H1 (cell line): ENCODE measurements at regions not wholly inside any gene's neighbourhood (a gene's known extent, or its start where the extent isn't known, plus 50 kb on each side); places are given as distances from the start of the nearest gene placed in this dataset.

Experiments used
- CTCF ChIA-PET: fragments of 300-600 bp; sonication (Branson Sonifier 250); formaldehyde crosslinking; loops from one replicate; lab custom pipeline; 2021; ENCODE audit not compliant: partially characterized antibody; lab: Charles Lee
- POLR2A ChIA-PET: fragments of 300-600 bp; sonication (Branson Sonifier 250); formaldehyde crosslinking; loops from one replicate; lab custom pipeline; 2021; ENCODE audit warnings: inconsistent platforms; ENCODE audit not compliant: partially characterized antibody; lab: Charles Lee
- DNase-seq, 2 experiments: peaks; one replicate each; pipeline versions ENCODE4 v3.0.0 to v3.0.0-alpha.2; 2010 to 2022; ENCODE audit warnings: low spot score in 2 of 2, low read depth in 1 of 2, mixed read lengths in 1 of 2
- FAIRE-seq: peaks from 2 replicates; lab custom pipeline; 2011; peaks lifted over from hg19 to GRCh38; lab: Jason Lieb, UNC
- H2AFZ ChIP-seq: 2 replicates; pipeline ENCODE4 v1.8.1; 2012; ENCODE audit warnings: low read length, inconsistent platforms
- H2AK5ac ChIP-seq: 2 replicates; pipeline ENCODE4 v1.6.1; 2013; ENCODE audit warnings: low read depth, low read length
- H2BK120ac ChIP-seq: replicated peaks from 2 replicates; pipeline ENCODE3; 2013; ENCODE audit warnings: low read depth, low read length, inconsistent platforms
- H2BK12ac ChIP-seq: 2 replicates; pipeline ENCODE4 v1.6.1; 2013; ENCODE audit warnings: low read depth, low read length
- H2BK15ac ChIP-seq: 2 replicates; pipeline ENCODE4 v1.6.1; 2013; ENCODE audit warnings: low read length
- H2BK20ac ChIP-seq: 2 replicates; pipeline ENCODE4 v1.6.1; 2013; ENCODE audit warnings: low read length
- H2BK5ac ChIP-seq: 2 replicates; pipeline ENCODE4 v1.6.1; 2013; ENCODE audit warnings: low read depth, low read length
- H3K14ac ChIP-seq: 2 replicates; pipeline ENCODE4 v1.6.1; 2013; ENCODE audit warnings: inconsistent platforms; ENCODE audit not compliant: insufficient read length
- H3K18ac ChIP-seq: 2 replicates; pipeline ENCODE4 v1.6.1; 2013; ENCODE audit warnings: low read length; ENCODE audit errors: extremely low read depth
- H3K23ac ChIP-seq: 2 replicates; pipeline ENCODE4 v1.6.1; 2013; ENCODE audit warnings: inconsistent platforms; ENCODE audit not compliant: insufficient read length
- H3K23me2 ChIP-seq: 2 replicates; pipeline ENCODE4 v1.6.1; 2013; ENCODE audit warnings: low read depth, low read length
- H3K27ac ChIP-seq: 2 replicates; pipeline ENCODE4 v1.6.1; 2011; ENCODE audit warnings: low read depth, low read length, inconsistent platforms
- H3K27me3 ChIP-seq, 4 experiments: replicated peaks in 1 of 4; 1 replicate in 1 of 4; 2 replicates in 3 of 4; pipeline versions ENCODE4 v1.6.1 to v1.8.1; 2011 to 2013; ENCODE audit warnings: low read length in 3 of 4, mild to moderate bottlenecking in 3 of 4, inconsistent platforms in 2 of 4, mixed read lengths in 2 of 4, moderate library complexity in 1 of 4; ENCODE audit not compliant: control insufficient read depth in 3 of 4, insufficient read depth in 3 of 4; ENCODE audit errors: extremely low read depth in 1 of 4
- H3K36me3 ChIP-seq, 4 experiments: 2 replicates each; pipeline versions ENCODE4 v1.6.1 to v1.8.1; 2011 to 2013; ENCODE audit warnings: mild to moderate bottlenecking in 4 of 4, low read length in 3 of 4, moderate library complexity in 2 of 4, control low read depth in 1 of 4, inconsistent platforms in 1 of 4; ENCODE audit not compliant: insufficient read depth in 4 of 4, control insufficient read depth in 2 of 4
- H3K4ac ChIP-seq: replicated peaks from 2 replicates; pipeline ENCODE3; 2013; ENCODE audit warnings: low read length, low read depth, mixed read lengths, inconsistent platforms; ENCODE audit not compliant: insufficient read length
- H3K4me1 ChIP-seq, 4 experiments: replicated peaks in 1 of 4; 1 replicate in 1 of 4; 2 replicates in 3 of 4; pipeline versions ENCODE4 v1.6.1 to v1.8.1; 2011 to 2013; ENCODE audit warnings: low read length in 3 of 4, inconsistent platforms in 2 of 4, mixed read lengths in 1 of 4; ENCODE audit not compliant: insufficient read depth in 4 of 4, control insufficient read depth in 3 of 4
- H3K4me2 ChIP-seq, 2 experiments: 2 replicates each; pipeline versions ENCODE4 v1.6.1 to v1.8.1; 2011 to 2013; ENCODE audit warnings: low read depth in 2 of 2, low read length in 2 of 2, control low read depth in 1 of 2, inconsistent platforms in 1 of 2, mild to moderate bottlenecking in 1 of 2; ENCODE audit not compliant: insufficient read depth in 1 of 2
- H3K4me3 ChIP-seq, 4 experiments: fragments of 200-600, 300-600 bp in 1 of 4; sonication (generic), shearing (Covaris generic), sonication (Bioruptor Twin) in 1 of 4; 2 replicates each; pipeline versions ENCODE4 v1.5.1 to v1.8.1; 2011 to 2016; ENCODE audit warnings: low read length in 4 of 4, low read depth in 3 of 4, control low read depth in 2 of 4, inconsistent platforms in 2 of 4, mild to moderate bottlenecking in 2 of 4, mixed read lengths in 1 of 4, moderate library complexity in 1 of 4; ENCODE audit not compliant: insufficient read depth in 2 of 4; ENCODE audit errors: extremely low read depth in 1 of 4
- H3K56ac ChIP-seq: replicated peaks from 2 replicates; pipeline ENCODE3; 2013; ENCODE audit warnings: low read depth, mild to moderate bottlenecking, mixed read lengths, low read length, inconsistent platforms; ENCODE audit not compliant: insufficient read length
- H3K79me1 ChIP-seq: 2 replicates; pipeline ENCODE4 v1.6.1; 2013; ENCODE audit warnings: low read depth, low read length, control low read depth
- H3K79me2 ChIP-seq, 2 experiments: 2 replicates each; pipeline versions ENCODE4 v1.6.1 to v1.8.1; 2012 to 2013; ENCODE audit warnings: low read length in 2 of 2, mild to moderate bottlenecking in 2 of 2, inconsistent platforms in 1 of 2; ENCODE audit not compliant: insufficient read depth in 2 of 2, control insufficient read depth in 1 of 2
- H3K9ac ChIP-seq, 4 experiments: replicated peaks in 1 of 4; 1 replicate in 1 of 4; 2 replicates in 3 of 4; pipeline versions ENCODE4 v1.6.1 to v1.8.1; 2011 to 2013; ENCODE audit warnings: low read depth in 3 of 4, low read length in 3 of 4, control low read depth in 2 of 4, mild to moderate bottlenecking in 2 of 4, moderate library complexity in 2 of 4, inconsistent platforms in 1 of 4; ENCODE audit errors: extremely low read depth in 1 of 4
- H3K9me3 ChIP-seq, 2 experiments: 2 replicates each; pipeline versions ENCODE4 v1.6.1 to v1.8.1; 2012 to 2013; ENCODE audit warnings: mild to moderate bottlenecking in 2 of 2, moderate library complexity in 2 of 2, control low read depth in 1 of 2, inconsistent platforms in 1 of 2, low read depth in 1 of 2, low read length in 1 of 2, mixed read lengths in 1 of 2; ENCODE audit not compliant: insufficient read depth in 2 of 2
- H4K20me1 ChIP-seq, 2 experiments: replicated peaks in 1 of 2; 2 replicates each; pipeline versions ENCODE3 to v1.8.1; 2011 to 2013; ENCODE audit warnings: inconsistent platforms in 2 of 2, low read length in 2 of 2, mild to moderate bottlenecking in 1 of 2; ENCODE audit not compliant: insufficient read depth in 2 of 2, control insufficient read depth in 1 of 2
- H4K5ac ChIP-seq: 2 replicates; pipeline ENCODE4 v1.6.1; 2013; ENCODE audit warnings: low read length, low read depth, mixed read lengths, inconsistent platforms; ENCODE audit not compliant: insufficient read length
- H4K8ac ChIP-seq: 2 replicates; pipeline ENCODE4 v1.8.0; 2013; ENCODE audit warnings: mild to moderate bottlenecking, moderate library complexity, low read length, inconsistent platforms; ENCODE audit not compliant: insufficient read depth; ENCODE audit errors: extremely low read depth
- H4K91ac ChIP-seq: replicated peaks from 2 replicates; pipeline ENCODE3; 2013; ENCODE audit warnings: low read length, mixed read lengths, inconsistent platforms; ENCODE audit not compliant: insufficient read length
- BACH1 ChIP-seq: IDR thresholded peaks from 2 replicates; pipeline ENCODE4 v1.6.1; 2012; ENCODE audit warnings: low read length, improper control_type of control experiment
- CBX8 ChIP-seq: fragments of 300-800, 300-1000 bp; sonication (generic); IDR thresholded peaks from 2 replicates; pipeline ENCODE4 v1.7.1; 2016; ENCODE audit warnings: low read depth, low read length, borderline replicate concordance
- CEBPB ChIP-seq: IDR thresholded peaks from 2 replicates; pipeline ENCODE4 v1.6.1; 2012; ENCODE audit warnings: low read depth, low read length
- FOSL1 ChIP-seq: IDR thresholded peaks from 2 replicates; pipeline ENCODE4 v1.6.1; 2011; ENCODE audit warnings: mild to moderate bottlenecking, low read depth, low read length, moderate library complexity; ENCODE audit not compliant: insufficient read depth
- KDM1A ChIP-seq: fragments of 200-600, 300-600 bp; sonication (generic); IDR thresholded peaks from 2 replicates; pipeline ENCODE4 v1.7.1; 2016; ENCODE audit warnings: mild to moderate bottlenecking, low read length, borderline replicate concordance
- MAFK ChIP-seq: IDR thresholded peaks from 2 replicates; pipeline ENCODE4 v1.6.1; 2012; ENCODE audit warnings: low read depth, mild to moderate bottlenecking, improper control_type of control experiment, low read length
- PHF8 ChIP-seq: fragments of 200-600 bp; sonication (generic); conservative IDR thresholded peaks from 2 replicates; pipeline ENCODE4 v1.7.1; 2012; ENCODE audit warnings: low read depth, mild to moderate bottlenecking, inconsistent platforms, low read length, moderate library complexity
- POLR2A ChIP-seq, 2 experiments: IDR thresholded peaks; 1 replicate in 1 of 2; 2 replicates in 1 of 2; pipeline ENCODE4 v1.6.1; 2011; ENCODE audit warnings: low read depth in 2 of 2, low read length in 2 of 2, mild to moderate bottlenecking in 2 of 2; ENCODE audit errors: control extremely low read depth in 1 of 2
- POU5F1 ChIP-seq: IDR thresholded peaks from 2 replicates; pipeline ENCODE4 v1.6.1; 2011; ENCODE audit warnings: low read depth, mild to moderate bottlenecking, low read length, moderate library complexity
- RXRA ChIP-seq: IDR thresholded peaks from 2 replicates; pipeline ENCODE4 v1.6.1; 2011; ENCODE audit warnings: low read depth, mild to moderate bottlenecking, low read length, moderate library complexity; ENCODE audit not compliant: insufficient read depth
- SIN3A ChIP-seq, 2 experiments: IDR thresholded peaks in 1 of 2; conservative IDR thresholded peaks in 1 of 2; 2 replicates each; pipeline ENCODE4 v1.6.1; 2011 to 2012; ENCODE audit warnings: low read length in 2 of 2, improper control_type of control experiment in 1 of 2, low read depth in 1 of 2, mild to moderate bottlenecking in 1 of 2
- SP1 ChIP-seq: IDR thresholded peaks from 2 replicates; pipeline ENCODE4 v1.6.1; 2011; ENCODE audit warnings: low read depth, low read length
- WGBS, 2 experiments: shearing (Covaris generic) in 1 of 2; methylation state at CpG; one replicate each; pipeline versions ENCODE4 v1.1.6 to v1.1.7; 2013 to 2015; ENCODE audit warnings: low lambda C conversion rate in 2 of 2, mixed read lengths in 2 of 2, inconsistent platforms in 1 of 2, low coverage in 1 of 2, missing lambda C conversion rate in 1 of 2; ENCODE audit not compliant: insufficient replicate concordance in 2 of 2, insufficient coverage in 1 of 2, insufficient read length in 1 of 2; ENCODE audit errors: extremely low coverage in 1 of 2, missing lambda C conversion rate in 1 of 2; 5-methylcytosine and 5-hydroxymethylcytosine counted together
- TF ChIP-seq, protein P1 (sequence below), 3 experiments: IDR thresholded peaks; 1 replicate in 2 of 3; 2 replicates in 1 of 3; pipeline versions ENCODE4 v1.5.1 to v1.6.1; 2011; ENCODE audit warnings: low read length in 3 of 3, mild to moderate bottlenecking in 3 of 3, inconsistent platforms in 2 of 3, low read depth in 1 of 3, moderate library complexity in 1 of 3; ENCODE audit not compliant: insufficient read depth in 1 of 3; ENCODE audit errors: control extremely low read depth in 1 of 3

DNA sequence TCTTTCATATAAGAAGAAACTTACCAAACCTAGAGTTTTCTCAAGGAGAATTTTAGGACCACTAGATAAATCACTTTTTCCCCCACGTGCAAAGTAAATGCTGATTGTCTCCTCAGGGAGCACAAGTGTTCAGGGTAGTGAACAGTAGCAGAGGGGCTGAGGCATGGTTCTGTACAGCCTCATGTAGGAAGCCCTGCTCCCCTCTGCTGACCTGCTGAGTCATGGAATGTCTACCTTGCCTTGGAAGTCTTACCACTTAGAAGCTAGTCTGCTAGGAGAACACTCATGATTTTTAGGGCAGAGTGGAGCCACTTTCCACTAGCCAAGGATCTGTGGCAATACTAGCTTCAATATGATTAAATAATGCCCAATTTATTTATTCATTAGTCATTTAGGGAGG lies 2120.6 kb upstream of the RAG2 start:
- H2AFZ ChIP-seq: peak overlapping the region; percentile 69; the same call in 1 of the 2 replicates
- no peaks in the 10 kb centered on the region for H3K79me1 ChIP-seq
- H3K9ac ChIP-seq: no peak overlapping the region
- 100% methylated on average over 1 of the region's 1 CpG; no CpG with 5 or more reads in 1 of the 2 experiments for WGBS, 2 experiments
- peaks cover 0 to 2% (median 0%) of the 10 kb centered on the region in 4 experiments; a peak in 1 of 7 replicates for H3K4me1 ChIP-seq
- POLR2A ChIA-PET: no interaction called here
- H4K20me1 ChIP-seq: no peaks in the 10 kb centered on the region
- no peak overlapping the region for H3K56ac ChIP-seq
- H4K8ac ChIP-seq: no peak overlapping the region; the same call in 1 of the 2 replicates
- H3K4me3 ChIP-seq: no peak overlapping the region
- no peaks in the 10 kb centered on the region for H3K27me3 ChIP-seq
- H3K36me3 ChIP-seq: no peaks in the 10 kb centered on the region
- no peak overlapping the region for H2BK15ac ChIP-seq
- H3K9me3 ChIP-seq: no peaks in the 10 kb centered on the region
- H2BK20ac ChIP-seq: no peak overlapping the region
- no peak overlapping the region for H2AK5ac ChIP-seq
- H3K4me2 ChIP-seq: no peak overlapping the region
- no peak overlapping the region for H4K91ac ChIP-seq
- TF ChIP-seq POLR2A (IDR thresholded peaks at IDR 0.05; ENCODE audit: control extremely low read depth in 1 of 2, low read depth in 2 of 2, low read length in 2 of 2) (no peak), BACH1 (peak; percentile 78), CEBPB (no peak), POU5F1 (no peak), RXRA (no peak), KDM1A (no peak), CBX8 (no peak), PHF8 (no peak), SIN3A (conservative IDR thresholded peaks at IDR 0.05 in 1 of 2, IDR thresholded peaks at IDR 0.05 in 1 of 2; ENCODE audit: low read depth in 1 of 2, low read length in 2 of 2) (no peak), FOSL1 (no peak), MAFK (peak; percentile 47; the same call in 1 of the 2 replicates), SP1 (no peak)
- TF ChIP-seq, protein P1, sequence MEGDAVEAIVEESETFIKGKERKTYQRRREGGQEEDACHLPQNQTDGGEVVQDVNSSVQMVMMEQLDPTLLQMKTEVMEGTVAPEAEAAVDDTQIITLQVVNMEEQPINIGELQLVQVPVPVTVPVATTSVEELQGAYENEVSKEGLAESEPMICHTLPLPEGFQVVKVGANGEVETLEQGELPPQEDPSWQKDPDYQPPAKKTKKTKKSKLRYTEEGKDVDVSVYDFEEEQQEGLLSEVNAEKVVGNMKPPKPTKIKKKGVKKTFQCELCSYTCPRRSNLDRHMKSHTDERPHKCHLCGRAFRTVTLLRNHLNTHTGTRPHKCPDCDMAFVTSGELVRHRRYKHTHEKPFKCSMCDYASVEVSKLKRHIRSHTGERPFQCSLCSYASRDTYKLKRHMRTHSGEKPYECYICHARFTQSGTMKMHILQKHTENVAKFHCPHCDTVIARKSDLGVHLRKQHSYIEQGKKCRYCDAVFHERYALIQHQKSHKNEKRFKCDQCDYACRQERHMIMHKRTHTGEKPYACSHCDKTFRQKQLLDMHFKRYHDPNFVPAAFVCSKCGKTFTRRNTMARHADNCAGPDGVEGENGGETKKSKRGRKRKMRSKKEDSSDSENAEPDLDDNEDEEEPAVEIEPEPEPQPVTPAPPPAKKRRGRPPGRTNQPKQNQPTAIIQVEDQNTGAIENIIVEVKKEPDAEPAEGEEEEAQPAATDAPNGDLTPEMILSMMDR (IDR thresholded peaks at IDR 0.05; ENCODE audit: control extremely low read depth in 1 of 3, insufficient read depth in 1 of 3, low read depth in 1 of 3, low read length in 3 of 3): no peak
- DNase-seq (no peak), FAIRE-seq (no peak)
- H3K4ac ChIP-seq: no peak overlapping the region
- no peaks in the 10 kb centered on the region for H3K23me2 ChIP-seq
- no peak overlapping the region for H4K5ac ChIP-seq
- CTCF ChIA-PET: interaction anchor here (0.9 kb wide), 1 partner anchor 35 kb away, joined by 3 read pairs; no protein-coding TSS in a partner anchor
- no peak overlapping the region for H2BK120ac ChIP-seq
- H3K23ac ChIP-seq: no peak overlapping the region
- H3K27ac ChIP-seq: no peak overlapping the region
- no peak overlapping the region for H3K18ac ChIP-seq
- H3K79me2 ChIP-seq: no peaks in the 10 kb centered on the region
- no peak overlapping the region for H2BK12ac ChIP-seq
- no peak overlapping the region for H2BK5ac ChIP-seq
- H3K14ac ChIP-seq: no peak overlapping the region
